ENCODE measurements at regions not wholly inside any gene's neighbourhood (a gene's known extent, or its start where the extent isn't known, plus 50 kb on each side); places are given as distances from the start of the nearest gene placed in this dataset.

DNA sequence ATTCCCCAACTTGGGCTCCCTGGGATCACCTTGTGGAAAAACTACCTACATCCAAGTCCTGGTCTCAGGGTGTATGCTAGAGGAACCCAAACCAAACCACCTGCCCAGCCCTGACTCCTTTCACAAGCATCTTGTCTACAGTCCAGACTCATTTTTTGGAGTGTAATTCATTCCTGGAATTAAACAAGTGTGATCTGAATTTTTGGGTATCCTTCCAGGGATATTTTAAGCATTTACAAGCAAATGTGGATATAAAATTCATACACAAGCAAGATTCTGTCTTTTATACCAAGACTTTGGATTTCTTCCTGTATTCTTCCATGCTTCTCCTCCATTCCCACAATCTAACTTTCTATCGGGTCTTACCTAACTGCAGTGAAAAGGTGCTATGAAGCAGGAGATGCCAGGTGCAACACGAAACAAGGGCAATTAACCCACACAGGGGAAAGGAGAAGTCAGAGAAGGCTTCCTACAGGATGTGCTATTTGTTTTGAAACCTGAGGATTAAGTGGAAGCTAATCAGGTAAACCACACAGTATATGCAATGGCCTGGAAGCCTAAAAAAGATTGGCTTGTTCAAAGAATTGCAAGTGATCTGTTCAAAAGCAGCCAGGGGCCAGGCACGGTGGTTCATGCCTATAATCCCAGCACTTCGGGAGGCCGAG is 417.2 kb upstream of the C16orf82 start:
- no peak for DNase-seq (ENCODE audit: low read depth)
- TF ChIP-seq, protein P1, sequence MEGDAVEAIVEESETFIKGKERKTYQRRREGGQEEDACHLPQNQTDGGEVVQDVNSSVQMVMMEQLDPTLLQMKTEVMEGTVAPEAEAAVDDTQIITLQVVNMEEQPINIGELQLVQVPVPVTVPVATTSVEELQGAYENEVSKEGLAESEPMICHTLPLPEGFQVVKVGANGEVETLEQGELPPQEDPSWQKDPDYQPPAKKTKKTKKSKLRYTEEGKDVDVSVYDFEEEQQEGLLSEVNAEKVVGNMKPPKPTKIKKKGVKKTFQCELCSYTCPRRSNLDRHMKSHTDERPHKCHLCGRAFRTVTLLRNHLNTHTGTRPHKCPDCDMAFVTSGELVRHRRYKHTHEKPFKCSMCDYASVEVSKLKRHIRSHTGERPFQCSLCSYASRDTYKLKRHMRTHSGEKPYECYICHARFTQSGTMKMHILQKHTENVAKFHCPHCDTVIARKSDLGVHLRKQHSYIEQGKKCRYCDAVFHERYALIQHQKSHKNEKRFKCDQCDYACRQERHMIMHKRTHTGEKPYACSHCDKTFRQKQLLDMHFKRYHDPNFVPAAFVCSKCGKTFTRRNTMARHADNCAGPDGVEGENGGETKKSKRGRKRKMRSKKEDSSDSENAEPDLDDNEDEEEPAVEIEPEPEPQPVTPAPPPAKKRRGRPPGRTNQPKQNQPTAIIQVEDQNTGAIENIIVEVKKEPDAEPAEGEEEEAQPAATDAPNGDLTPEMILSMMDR (conservative IDR thresholded peaks at IDR 0.05; ENCODE audit: low read depth, low read length), result no peak
- no peak overlapping the region for H3K4me3 ChIP-seq (ENCODE audit: low read depth, low read length)

GRCh38 chr16:26651464-26651863 is 415.3 kb upstream of the C16orf82 start:
- TF ChIP-seq, protein P1 (conservative IDR thresholded peaks at IDR 0.05; ENCODE audit: low read depth, low read length), result no peak
- no peak for DNase-seq (ENCODE audit: low read depth)
- no peak overlapping the region for H3K4me3 ChIP-seq (ENCODE audit: low read depth, low read length)

- no peak for DNase-seq (ENCODE audit: low read depth)
- TF ChIP-seq, protein P1 (conservative IDR thresholded peaks at IDR 0.05; ENCODE audit: low read depth, low read length), result no peak
Measured at GRCh38 chr16:26651884-26652283, 414.8 kb upstream of the C16orf82 start.

DNA sequence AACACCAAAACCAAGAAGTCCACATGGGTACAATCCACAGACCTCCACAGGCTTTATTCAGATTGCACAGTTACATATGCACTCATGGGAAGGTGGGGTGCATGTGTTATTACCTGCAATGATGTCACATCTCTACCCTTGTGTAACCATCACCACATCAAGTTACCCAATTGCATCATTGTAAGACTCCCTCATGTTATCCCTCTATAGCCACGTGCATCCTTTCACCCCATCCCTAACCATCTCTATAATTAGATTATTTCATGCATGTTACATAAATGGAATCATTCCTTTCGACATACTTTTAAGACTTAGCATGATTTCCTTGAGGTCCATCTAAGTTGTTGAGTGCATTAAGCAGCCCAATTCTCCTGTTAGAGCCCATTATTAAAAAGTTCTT is 408.2 kb upstream of the C16orf82 start:
- TF ChIP-seq, protein P1 (conservative IDR thresholded peaks at IDR 0.05; ENCODE audit: low read depth, low read length), result no peak
- no peak overlapping the region for H3K4me3 ChIP-seq (ENCODE audit: low read depth, low read length)
- no peak for DNase-seq (ENCODE audit: low read depth)

More at GRCh38 chr16:26651884-26652283, 414.8 kb upstream of the C16orf82 start:
- no peak overlapping the region for H3K4me3 ChIP-seq (ENCODE audit: low read depth, low read length)

- H3K4me3 ChIP-seq (ENCODE audit: low read depth, low read length), result no peak overlapping the region
- DNase-seq (ENCODE audit: low read depth), result no peak
- TF ChIP-seq, protein P1 (conservative IDR thresholded peaks at IDR 0.05; ENCODE audit: low read depth, low read length), result no peak
Measured at GRCh38 chr16:26658915-26659314, 407.8 kb upstream of the C16orf82 start.

GRCh38 chr16:26664086-26664485 is 402.6 kb upstream of the C16orf82 start:
- DNase-seq (ENCODE audit: low read depth), result no peak
- no peak overlapping the region for H3K4me3 ChIP-seq (ENCODE audit: low read depth, low read length)
- TF ChIP-seq, protein P1 (conservative IDR thresholded peaks at IDR 0.05; ENCODE audit: low read depth, low read length), result no peak
